ENCODE measurements at regions not wholly inside any gene's neighbourhood (a gene's known extent, or its start where the extent isn't known, plus 50 kb on each side); places are given as distances from the start of the nearest gene placed in this dataset.

GRCh38 chr20:12016291-12016690 is 98.6 kb downstream of the BTBD3 start:
- ChIA-PET POLR2A (no interaction called here), CTCF (ENCODE audit: low intra/inter-chr PET ratio) (no interaction called here)
- H3K36me3 ChIP-seq (ENCODE audit: control insufficient read depth, insufficient read depth, low read length): no peaks in the 10 kb centered on the region
- no peak overlapping the region for H3K4me3 ChIP-seq
- TF ChIP-seq TAL1 (IDR thresholded peaks at IDR 0.05) (no peak), HMGN3 (IDR thresholded peaks at IDR 0.05; ENCODE audit: borderline replicate concordance, extremely low read depth, insufficient read length, low read depth, low read length) (no peak), HNRNPH1 (optimal IDR thresholded peaks at IDR 0.05; ENCODE audit: low read depth, low read length) (no peak), SMAD4 (CRISPR knock-in tag; conservative IDR thresholded peaks at IDR 0.05) (no peak), PYGO2 (tag; IDR thresholded peaks at IDR 0.05) (no peak), MECOM (CRISPR knock-in tag; IDR thresholded peaks at IDR 0.05) (no peak), BRF2 (IDR thresholded peaks at IDR 0.05; ENCODE audit: borderline replicate concordance, insufficient read depth, insufficient read length) (no peak), HOXB6 (CRISPR knock-in tag; IDR thresholded peaks at IDR 0.05; ENCODE audit: borderline replicate concordance) (no peak), POLR3G (IDR thresholded peaks at IDR 0.05; ENCODE audit: extremely low read depth, insufficient read length, insufficient replicate concordance) (no peak)
- DNase-seq (ENCODE audit: extremely low read depth in 1 of 4, low spot score in 3 of 4): no peak
- no peaks in the 10 kb centered on the region for H3K27me3 ChIP-seq (ENCODE audit: control insufficient read depth in 2 of 2, insufficient read depth in 2 of 2, low read length in 2 of 2)
- H3K9me1 ChIP-seq (ENCODE audit: control insufficient read depth, insufficient read depth, low read length): no peaks in the 10 kb centered on the region
- intact Hi-C loops (cut with micrococcal nuclease): no loop called here
- H3K4me1 ChIP-seq (replicated peaks in 1 of 2; ENCODE audit: control insufficient read depth in 2 of 2, insufficient read depth in 2 of 2, low read length in 2 of 2): no peaks in the 10 kb centered on the region
- no peaks in the 10 kb centered on the region for H3K79me2 ChIP-seq (ENCODE audit: control insufficient read depth, insufficient read depth, low read length)
- no peaks in the 10 kb centered on the region for H3K9me3 ChIP-seq (replicated peaks; ENCODE audit: control insufficient read depth, insufficient read depth, low read depth, low read length)
- no peak overlapping the region for H3K9ac ChIP-seq (ENCODE audit: insufficient read depth in 1 of 2, low read depth in 2 of 2, low read length in 2 of 2)
- no peak for ATAC-seq
- no peak for FAIRE-seq
- no peak overlapping the region for H3K4me2 ChIP-seq (ENCODE audit: insufficient read depth, low read length)
- H2AFZ ChIP-seq (ENCODE audit: low read depth, low read length): no peak overlapping the region
- in situ Hi-C loops (cut with MboI): no loop called here
- WGBS (ENCODE audit: insufficient coverage, low coverage, missing lambda C conversion rate): 0% methylated on average over 1 of the region's 2 CpGs
- no peaks in the 10 kb centered on the region for H4K20me1 ChIP-seq (replicated peaks; ENCODE audit: control insufficient read depth, insufficient read depth, low read length)
- BruUV-seq (replicated peaks): no TSS peak
- no peak overlapping the region for H3K27ac ChIP-seq (ENCODE audit: extremely low read depth, low read depth, low read length)
